Fibroblast of the aortic adventitia (primary cell): ENCODE measurements at regions not wholly inside any gene's neighbourhood (a gene's known extent, or its start where the extent isn't known, plus 50 kb on each side); places are given as distances from the start of the nearest gene placed in this dataset.

Experiments used
- DNase-seq: peaks from one replicate; pipeline ENCODE4 v3.0.0-alpha.2; 2010; ENCODE audit warnings: low read depth
- H3K4me3 ChIP-seq: 2 replicates; pipeline ENCODE4 v1.5.1; 2011; ENCODE audit warnings: low read depth, mild to moderate bottlenecking, control low read depth, low read length, moderate library complexity
- CTCF ChIP-seq: IDR thresholded peaks from 2 replicates; pipeline ENCODE4 v1.5.1; 2011; ENCODE audit warnings: mild to moderate bottlenecking, low read length, control low read depth, inconsistent platforms; ENCODE audit not compliant: insufficient read depth

- H3K4me3 ChIP-seq = no peak overlapping the region
- DNase-seq = no peak
- no peak for TF ChIP-seq CTCF
These were observed 330.3 kb upstream of the RBMS3 start for GRCh38 chr3:28950614-28951013.

- peak; percentile 49 for DNase-seq
- no peak overlapping the region for H3K4me3 ChIP-seq
- TF ChIP-seq CTCF = peak; percentile 47
These were observed 328.9 kb upstream of the RBMS3 start for GRCh38 chr3:28951772-28952556.

- no peak overlapping the region for H3K4me3 ChIP-seq
- DNase-seq = no peak
- TF ChIP-seq CTCF = no peak
These were observed 322.2 kb upstream of the RBMS3 start for GRCh38 chr3:28958656-28959055.

- no peak overlapping the region for H3K4me3 ChIP-seq
- TF ChIP-seq CTCF = no peak
- no peak for DNase-seq
These were observed 309.7 kb upstream of the RBMS3 start for GRCh38 chr3:28971156-28971555.

- peak; percentile 18 for DNase-seq
- TF ChIP-seq CTCF = no peak
These were observed 307.9 kb upstream of the RBMS3 start for GRCh38 chr3:28972921-28973320.

GRCh38 chr3:28973609-28974008, 307.3 kb upstream of the RBMS3 start:
- no peak for TF ChIP-seq CTCF
- peak; percentile 49 for DNase-seq

More at GRCh38 chr3:28972921-28973320, 307.9 kb upstream of the RBMS3 start:
- H3K4me3 ChIP-seq = no peak overlapping the region

GRCh38 chr3:28978092-28978491, 302.8 kb upstream of the RBMS3 start:
- DNase-seq = no peak
- no peak for TF ChIP-seq CTCF
- no peak overlapping the region for H3K4me3 ChIP-seq

More at GRCh38 chr3:28973609-28974008, 307.3 kb upstream of the RBMS3 start:
- no peak overlapping the region for H3K4me3 ChIP-seq
